Activated CD8-positive, alpha-beta memory T cell treated with anti-CD3 and anti-CD28 coated beads for 1 hour (primary cell): ENCODE measurements at regions not wholly inside any gene's neighbourhood (a gene's known extent, or its start where the extent isn't known, plus 50 kb on each side); places are given as distances from the start of the nearest gene placed in this dataset.

Source experiments
- DNase-seq, 2 donors: peaks; one replicate each; pipeline ENCODE4 v3.0.0-alpha.2; 2020; ENCODE audit warnings: low read depth in 1 of 2; ENCODE audit errors: extremely low read depth in 1 of 2

- DNase-seq, result no peak
Measured at GRCh38 chr12:61652265-61652664, 607.9 kb upstream of the USP15 start.

- DNase-seq, result no peak
Measured at GRCh38 chr12:61654698-61655097, 605.5 kb upstream of the USP15 start.

GRCh38 chr12:61655241-61655640 is 605.0 kb upstream of the USP15 start:
- no peak for DNase-seq

GRCh38 chr12:61667676-61668075 is 592.5 kb upstream of the USP15 start:
- DNase-seq, result no peak

- DNase-seq, result no peak
Measured at GRCh38 chr12:61676520-61676919, 583.7 kb upstream of the USP15 start.

GRCh38 chr12:61687407-61687806 is 572.8 kb upstream of the USP15 start:
- DNase-seq, result no peak

GRCh38 chr12:61694214-61694613 is 566.0 kb upstream of the USP15 start:
- no peak for DNase-seq

- DNase-seq, result no peak
Measured at GRCh38 chr12:61701471-61701870, 558.7 kb upstream of the USP15 start.

GRCh38 chr12:61706783-61707182 is 553.4 kb upstream of the USP15 start:
- no peak for DNase-seq

- DNase-seq, result no peak
Measured at GRCh38 chr12:61713121-61713520, 547.1 kb upstream of the USP15 start.

GRCh38 chr12:61717986-61718385 is 542.2 kb upstream of the USP15 start:
- no peak for DNase-seq

- no peak for DNase-seq
Measured at GRCh38 chr12:61739925-61740324, 520.3 kb upstream of the USP15 start.

- DNase-seq, result no peak
Measured at GRCh38 chr12:61750604-61751003, 509.6 kb upstream of the USP15 start.

- no peak for DNase-seq
Measured at GRCh38 chr12:61754214-61754613, 506.0 kb upstream of the USP15 start.

GRCh38 chr12:61757831-61758505 is 502.2 kb upstream of the USP15 start:
- DNase-seq, result no peak

- DNase-seq, result no peak
Measured at GRCh38 chr12:61758661-61759060, 501.5 kb upstream of the USP15 start.

- no peak for DNase-seq
Measured at GRCh38 chr12:61765926-61766325, 494.3 kb upstream of the USP15 start.

GRCh38 chr12:61780435-61780834 is 479.8 kb upstream of the USP15 start:
- DNase-seq, result no peak

GRCh38 chr12:61781021-61781581 is 479.1 kb upstream of the USP15 start:
- DNase-seq, result no peak

GRCh38 chr12:61796846-61797245 is 463.4 kb upstream of the USP15 start:
- DNase-seq, result no peak

GRCh38 chr12:61797266-61797665 is 462.9 kb upstream of the USP15 start:
- DNase-seq, result no peak

GRCh38 chr12:61798778-61799177 is 461.4 kb upstream of the USP15 start:
- no peak for DNase-seq

GRCh38 chr12:61804301-61804700 is 455.9 kb upstream of the USP15 start:
- no peak for DNase-seq
